Gastroesophageal sphincter (tissue), 4 donors: ENCODE measurements at regions not wholly inside any gene's neighbourhood (a gene's known extent, or its start where the extent isn't known, plus 50 kb on each side); places are given as distances from the start of the nearest gene placed in this dataset.

Experiments
- ATAC-seq: fragments of 150-250 bp; one replicate; pipeline ENCODE4 v1.9.1; 2016; ENCODE audit warnings: mild to moderate bottlenecking, moderate library complexity
- H3K27ac ChIP-seq, 4 donors: fragments of 200-600 bp; sonication (generic) in 3 of 4; 1 replicate in 3 of 4; 2 replicates in 1 of 4; pipeline ENCODE4 v1.5.1; 2016 to 2019
- H3K27me3 ChIP-seq: fragments of 200-600 bp; sonication (generic); one replicate; pipeline ENCODE4 v1.5.1; 2019
- H3K36me3 ChIP-seq, 2 donors: fragments of 200-600 bp; sonication (generic); one replicate each; pipeline ENCODE4 v1.5.1; 2019; ENCODE audit warnings: control low read depth in 1 of 2
- H3K4me1 ChIP-seq, 3 donors: fragments of 200-600 bp; sonication (generic); 1 replicate in 2 of 3; 2 replicates in 1 of 3; pipeline ENCODE4 v1.5.1; 2016 to 2019; ENCODE audit warnings: control low read depth in 2 of 3
- H3K4me3 ChIP-seq, 2 donors: fragments of 200-600 bp; sonication (generic); one replicate each; pipeline ENCODE4 v1.5.1; 2019; ENCODE audit warnings: mild to moderate bottlenecking in 1 of 2, moderate library complexity in 1 of 2
- H3K9me3 ChIP-seq, 3 donors: fragments of 200-600 bp; sonication (generic); one replicate each; pipeline ENCODE4 v1.5.1; 2017 to 2019; ENCODE audit warnings: control low read depth in 2 of 3
- EP300 ChIP-seq: sonication (generic); formaldehyde crosslinking; IDR thresholded peaks from one replicate; pipeline ENCODE4 v1.6.1; 2017; ENCODE audit warnings: antibody characterized with exemption, mild to moderate bottlenecking
- POLR2A ChIP-seq, 2 donors: fragments of 450-650 bp; IDR thresholded peaks; one replicate each; pipeline ENCODE4 v1.6.1; 2017; ENCODE audit warnings: antibody characterized with exemption in 2 of 2, mild to moderate bottlenecking in 2 of 2, moderate library complexity in 1 of 2
- POLR2AphosphoS5 ChIP-seq: sonication (generic); formaldehyde crosslinking; IDR thresholded peaks from one replicate; pipeline ENCODE4 v1.6.1; 2017; ENCODE audit warnings: antibody characterized with exemption
- WGBS, 2 donors: methylation state at CpG; one replicate each; pipeline ENCODE4 v1.1.5; 2018; ENCODE audit warnings: low coverage in 1 of 2; 5-methylcytosine and 5-hydroxymethylcytosine counted together
- TF ChIP-seq, protein P1 (sequence below), 4 experiments: fragments of 200-600 bp in 2 of 4; fragments of 450-650 bp in 2 of 4; sonication (generic) in 1 of 4; IDR thresholded peaks; one replicate each; pipeline ENCODE4 v1.5.1; 2017 to 2019; ENCODE audit warnings: antibody characterized with exemption in 4 of 4, mild to moderate bottlenecking in 2 of 4, moderate library complexity in 2 of 4

- no peak for TF ChIP-seq EP300
- no peak for TF ChIP-seq POLR2AphosphoS5
- TF ChIP-seq, protein P1, sequence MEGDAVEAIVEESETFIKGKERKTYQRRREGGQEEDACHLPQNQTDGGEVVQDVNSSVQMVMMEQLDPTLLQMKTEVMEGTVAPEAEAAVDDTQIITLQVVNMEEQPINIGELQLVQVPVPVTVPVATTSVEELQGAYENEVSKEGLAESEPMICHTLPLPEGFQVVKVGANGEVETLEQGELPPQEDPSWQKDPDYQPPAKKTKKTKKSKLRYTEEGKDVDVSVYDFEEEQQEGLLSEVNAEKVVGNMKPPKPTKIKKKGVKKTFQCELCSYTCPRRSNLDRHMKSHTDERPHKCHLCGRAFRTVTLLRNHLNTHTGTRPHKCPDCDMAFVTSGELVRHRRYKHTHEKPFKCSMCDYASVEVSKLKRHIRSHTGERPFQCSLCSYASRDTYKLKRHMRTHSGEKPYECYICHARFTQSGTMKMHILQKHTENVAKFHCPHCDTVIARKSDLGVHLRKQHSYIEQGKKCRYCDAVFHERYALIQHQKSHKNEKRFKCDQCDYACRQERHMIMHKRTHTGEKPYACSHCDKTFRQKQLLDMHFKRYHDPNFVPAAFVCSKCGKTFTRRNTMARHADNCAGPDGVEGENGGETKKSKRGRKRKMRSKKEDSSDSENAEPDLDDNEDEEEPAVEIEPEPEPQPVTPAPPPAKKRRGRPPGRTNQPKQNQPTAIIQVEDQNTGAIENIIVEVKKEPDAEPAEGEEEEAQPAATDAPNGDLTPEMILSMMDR (IDR thresholded peaks at IDR 0.05), result no peak
- TF ChIP-seq POLR2A (IDR thresholded peaks at IDR 0.05), result no peak
- Histone ChIP-seq H3K4me3 (no peak overlapping the region), H3K27ac (no peak overlapping the region), H3K36me3 (no peaks in the 10 kb centered on the region), H3K9me3 (no peaks in the 10 kb centered on the region), H3K27me3 (peaks cover 16% of the 10 kb centered on the region), H3K4me1 (no peaks in the 10 kb centered on the region)
- WGBS, 2 donors, result 20 to 60% methylated on average over 1 to 2 of the region's 3 CpGs
- ATAC-seq, result no peak
Observed at GRCh38 chr11:33505093-33505492, 195.5 kb downstream of the C11orf91 start.

DNA sequence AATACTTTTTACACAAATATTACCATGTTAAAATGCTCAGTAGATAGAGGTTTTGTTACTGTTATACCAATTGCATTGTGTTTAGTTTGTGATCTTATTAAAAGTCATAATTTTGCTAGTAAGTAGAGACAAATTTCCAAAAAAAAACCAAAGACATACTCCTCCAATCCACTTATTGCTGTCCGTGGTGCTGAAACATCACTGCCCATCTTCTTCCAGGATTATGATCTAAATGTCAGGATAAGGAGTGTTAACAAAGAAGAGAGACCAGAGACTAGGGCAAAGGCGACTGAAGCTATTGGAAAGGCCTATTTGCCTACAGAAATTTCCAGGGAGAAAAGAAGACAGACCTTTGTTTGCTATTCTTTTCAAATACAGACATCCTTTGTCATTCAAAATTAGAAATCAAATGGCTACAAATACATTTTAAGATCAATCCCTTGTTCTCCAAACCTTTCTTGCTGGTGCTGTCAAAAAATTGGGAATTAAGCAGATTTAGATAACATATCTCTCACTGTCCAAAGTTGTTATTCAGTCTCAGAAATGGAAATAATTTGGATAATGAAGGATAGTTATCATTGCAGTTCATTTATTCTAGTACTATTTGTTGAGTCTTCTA, 199.7 kb downstream of the C11orf91 start:
- WGBS, 2 donors, result 2 to 5% methylated on average over 2 of the region's 2 CpGs
- H3K4me1 ChIP-seq, result no peaks in the 10 kb centered on the region

DNA sequence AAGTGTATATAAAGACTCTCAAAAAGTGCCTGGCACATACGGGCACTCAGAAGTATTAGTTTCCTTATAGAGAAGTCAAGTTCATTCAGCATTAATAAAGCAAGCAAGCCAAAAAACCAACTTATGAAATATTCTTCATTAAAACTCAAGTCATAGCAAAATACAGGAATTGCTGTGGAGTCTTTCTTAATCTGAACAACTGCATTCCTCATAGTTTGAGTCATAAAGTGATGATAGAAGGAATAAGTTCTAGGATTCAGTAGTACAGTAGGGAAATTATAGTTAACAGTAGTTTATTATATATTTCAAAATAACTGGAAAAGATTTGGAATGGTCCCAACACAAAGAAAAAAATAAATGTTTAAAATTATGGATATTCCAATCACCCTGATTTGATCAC, 200.3 kb downstream of the C11orf91 start:
- Histone ChIP-seq H3K9me3 (no peaks in the 10 kb centered on the region), H3K4me3 (no peak overlapping the region), H3K36me3 (no peaks in the 10 kb centered on the region), H3K27ac (no peak overlapping the region), H3K4me1 (no peaks in the 10 kb centered on the region), H3K27me3 (peaks cover 27% of the 10 kb centered on the region)
- ATAC-seq, result no peak
- no peak for TF ChIP-seq EP300
- no peak for TF ChIP-seq POLR2A (IDR thresholded peaks at IDR 0.05)
- TF ChIP-seq, protein P1 (IDR thresholded peaks at IDR 0.05), result no peak
- no peak for TF ChIP-seq POLR2AphosphoS5
- WGBS, 2 donors, result 87 to 89% methylated on average over 1 of the region's 1 CpG

More for the DNA sequence above, 199.7 kb downstream of the C11orf91 start:
- H3K4me3 ChIP-seq, result no peak overlapping the region
- no peaks in the 10 kb centered on the region for H3K9me3 ChIP-seq
- H3K36me3 ChIP-seq, result no peaks in the 10 kb centered on the region
- no peak for TF ChIP-seq POLR2AphosphoS5
- TF ChIP-seq EP300, result no peak
- H3K27ac ChIP-seq, result no peak overlapping the region
- peaks cover 27% of the 10 kb centered on the region for H3K27me3 ChIP-seq
- no peak for ATAC-seq

DNA sequence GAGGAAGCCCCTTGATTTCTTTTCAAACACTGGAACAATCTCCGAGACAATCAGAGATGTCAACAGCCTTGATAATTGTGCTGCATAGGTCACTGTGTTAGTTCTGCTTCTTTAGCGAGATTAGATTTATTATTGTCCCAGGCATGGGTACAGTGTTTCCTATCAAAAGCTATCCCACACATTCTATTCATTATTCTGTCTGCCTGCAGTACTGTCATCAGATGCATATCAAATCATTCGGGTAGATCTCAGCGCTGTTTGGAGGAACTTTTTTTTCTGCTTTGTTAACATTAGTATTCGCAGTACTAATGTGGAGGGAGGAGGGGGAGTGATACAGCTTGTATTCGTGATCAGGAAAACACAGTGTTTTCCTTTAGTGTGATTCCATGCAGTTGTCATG, 208.0 kb downstream of the C11orf91 start:
- Histone ChIP-seq H3K9me3 (no peaks in the 10 kb centered on the region), H3K27me3 (peaks cover 20% of the 10 kb centered on the region), H3K27ac (no peak overlapping the region), H3K36me3 (no peaks in the 10 kb centered on the region), H3K4me3 (no peak overlapping the region), H3K4me1 (no peaks in the 10 kb centered on the region)
- WGBS, 2 donors, result 69 to 76% methylated on average over 6 of the region's 6 CpGs
- ATAC-seq, result no peak
- TF ChIP-seq POLR2A (IDR thresholded peaks at IDR 0.05), result no peak
- no peak for TF ChIP-seq POLR2AphosphoS5
- no peak for TF ChIP-seq EP300
- TF ChIP-seq, protein P1 (IDR thresholded peaks at IDR 0.05), result no peak

DNA sequence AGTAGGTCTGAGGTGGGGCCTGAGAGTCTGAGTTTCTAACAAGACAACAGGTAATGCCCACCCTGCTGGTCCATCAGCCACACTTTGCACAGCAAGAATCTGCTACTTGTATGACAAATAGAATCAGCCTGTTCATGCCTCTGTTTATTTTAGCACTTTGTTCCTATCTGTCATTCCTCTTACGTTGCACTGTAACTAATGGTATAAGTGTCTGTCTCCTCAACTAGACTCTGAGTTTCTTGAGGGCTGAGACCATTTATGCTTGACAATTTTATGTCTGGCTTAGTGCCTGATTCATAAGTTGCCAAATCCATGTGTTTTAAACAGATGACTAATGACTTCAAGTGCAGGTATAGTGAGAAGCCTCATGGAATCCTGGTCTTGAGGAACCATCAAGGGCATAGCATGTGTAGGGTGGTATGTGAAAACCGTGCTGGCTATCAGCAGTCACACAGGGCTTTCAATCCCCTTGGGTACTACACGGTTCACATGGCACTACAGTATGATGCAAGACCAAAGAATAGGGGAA, 209.7 kb downstream of the C11orf91 start:
- H3K4me3 ChIP-seq, result no peak overlapping the region
- WGBS, 2 donors, result 0 to 39% methylated on average over 1 to 3 of the region's 3 CpGs

More for the DNA sequence above, 209.7 kb downstream of the C11orf91 start:
- Histone ChIP-seq H3K9me3 (no peaks in the 10 kb centered on the region), H3K4me1 (no peaks in the 10 kb centered on the region), H3K27ac (no peak overlapping the region), H3K36me3 (no peaks in the 10 kb centered on the region), H3K27me3 (peaks cover 25% of the 10 kb centered on the region)
- TF ChIP-seq, protein P1 (IDR thresholded peaks at IDR 0.05), result no peak
- TF ChIP-seq POLR2AphosphoS5, result no peak
- TF ChIP-seq EP300, result no peak
- TF ChIP-seq POLR2A (IDR thresholded peaks at IDR 0.05), result no peak
- ATAC-seq, result no peak
